Natural killer cell treated with Interleukin-12 subunit alpha and Interleukin-12 subunit beta and Interleukin-15 and Interleukin-18, amount 100 ng/mL, for 72 hours (primary cell): ENCODE measurements at regions not wholly inside any gene's neighbourhood (a gene's known extent, or its start where the extent isn't known, plus 50 kb on each side); places are given as distances from the start of the nearest gene placed in this dataset.

Experiments
- ATAC-seq, 2 donors: fragments of 150-1000 bp; cut with Tn5 transposase in 1 of 2; sonication (Bioruptor Pico), chemical (Tn5 transposase) in 1 of 2; 2 replicates each; pipeline ENCODE4 v1.10.0; 2021
- DNase-seq: peaks from one replicate; pipeline ENCODE4 v3.0.0; 2022; ENCODE audit warnings: low spot score
- H3K27ac Mint-ChIP-seq, 2 donors: 1 replicate in 1 of 2; 2 replicates in 1 of 2; pipeline ENCODE4 v1.8.0; 2022; ENCODE audit warnings: mixed read lengths in 2 of 2, mild to moderate bottlenecking in 1 of 2, moderate library complexity in 1 of 2
- H3K27me3 Mint-ChIP-seq, 2 donors: 1 replicate in 1 of 2; 2 replicates in 1 of 2; pipeline ENCODE4 v1.8.0; 2022; ENCODE audit warnings: mixed read lengths in 2 of 2
- H3K36me3 Mint-ChIP-seq: one replicate; pipeline ENCODE4 v1.8.0; 2022; ENCODE audit warnings: mixed read lengths
- H3K4me1 Mint-ChIP-seq, 2 donors: 1 replicate in 1 of 2; 2 replicates in 1 of 2; pipeline ENCODE4 v1.8.0; 2022; ENCODE audit warnings: low read depth in 2 of 2, mixed read lengths in 2 of 2, mild to moderate bottlenecking in 1 of 2
- H3K4me3 Mint-ChIP-seq: one replicate; pipeline ENCODE4 v1.8.0; 2022; ENCODE audit warnings: mixed read lengths
- H3K9me3 Mint-ChIP-seq: 2 replicates; pipeline ENCODE4 v1.8.0; 2022; ENCODE audit warnings: mixed read lengths

DNA sequence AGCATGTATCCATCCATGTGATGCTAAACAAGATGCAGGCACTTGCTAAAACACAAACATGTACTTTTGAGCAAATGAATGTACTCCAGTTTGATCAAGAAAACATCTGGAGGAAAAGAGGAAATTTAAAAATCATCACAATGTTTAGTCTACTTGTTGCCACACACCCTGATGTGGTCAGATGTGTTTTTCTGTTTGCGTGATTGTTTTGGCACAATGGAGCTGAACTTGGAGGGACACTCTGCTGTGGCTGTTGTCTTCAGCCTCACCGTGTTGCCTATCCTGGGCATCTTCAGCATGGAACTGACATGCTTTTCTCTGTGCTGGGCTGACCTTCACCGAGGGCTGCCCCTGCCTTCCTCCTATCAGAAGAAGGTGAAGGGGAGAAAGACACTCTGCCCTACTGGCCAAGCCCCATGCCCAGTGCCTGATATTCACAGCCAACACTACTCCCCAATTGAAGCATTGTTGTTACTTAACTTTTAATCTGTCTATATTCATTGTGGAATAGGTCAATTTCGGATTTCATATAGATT is 268.3 kb upstream of the IGFBP3 start:
- Mint-ChIP-seq H3K27me3 (no peaks in the 10 kb centered on the region), H3K27ac (no peak overlapping the region), H3K4me3 (no peak overlapping the region), H3K4me1 (no peaks in the 10 kb centered on the region), H3K36me3 (peaks cover 4% of the 10 kb centered on the region), H3K9me3 (peaks cover 9% of the 10 kb centered on the region)
- ATAC-seq (no peak), DNase-seq (no peak)

DNA sequence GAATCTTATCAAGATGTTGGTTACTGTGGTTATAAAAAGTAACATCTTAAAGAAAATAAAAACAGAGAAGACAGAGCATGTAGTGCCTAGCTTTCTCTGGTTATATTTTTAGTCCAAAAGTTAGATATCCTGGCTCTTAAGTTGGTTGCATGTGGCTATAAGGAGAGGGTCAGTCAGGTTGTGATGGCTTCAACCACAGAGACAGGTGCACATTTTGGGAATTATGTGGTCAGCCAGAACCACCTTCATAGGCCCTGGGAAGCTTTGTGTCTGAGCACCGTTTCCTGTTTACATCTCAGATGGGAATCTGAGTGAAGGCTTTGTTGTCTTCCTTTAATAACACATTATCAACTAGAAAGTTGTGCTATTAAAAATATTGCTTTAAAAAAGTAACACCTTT is 265.1 kb upstream of the IGFBP3 start:
- no peak for ATAC-seq
- Mint-ChIP-seq H3K27me3 (no peaks in the 10 kb centered on the region), H3K9me3 (peaks cover 4% of the 10 kb centered on the region), H3K4me1 (no peaks in the 10 kb centered on the region), H3K36me3 (peaks cover 4% of the 10 kb centered on the region), H3K27ac (no peak overlapping the region), H3K4me3 (no peak overlapping the region)
- no peak for DNase-seq

DNA sequence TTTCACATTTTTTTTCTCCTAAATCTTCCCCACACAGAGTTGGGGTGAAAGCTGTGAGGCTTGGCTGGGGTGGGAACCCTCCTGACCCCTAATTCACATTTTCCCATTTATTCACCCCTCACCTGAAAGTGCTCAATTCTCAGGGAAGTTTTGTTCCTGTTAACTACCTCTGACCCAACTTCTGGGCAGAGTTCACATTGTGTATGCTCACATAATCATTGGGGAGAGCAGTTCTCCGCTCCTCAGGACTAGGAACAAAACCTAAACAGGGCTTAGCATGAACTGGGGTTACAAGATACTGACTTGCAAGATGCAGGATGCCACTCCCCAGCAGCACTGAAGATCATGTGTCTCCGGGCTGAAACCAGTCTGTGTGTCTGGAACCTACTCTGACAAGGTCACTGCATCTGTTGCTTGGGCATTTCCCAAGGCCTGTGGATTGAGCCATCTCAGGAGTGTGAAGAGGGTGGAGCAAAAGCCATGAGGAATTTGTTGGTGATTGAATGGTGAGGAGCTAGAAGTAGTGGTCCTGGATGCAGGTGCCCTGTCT is 258.1 kb upstream of the IGFBP3 start:
- peaks cover 8% of the 10 kb centered on the region for H3K9me3 Mint-ChIP-seq
- H3K4me3 Mint-ChIP-seq = no peak overlapping the region
- no peaks in the 10 kb centered on the region for H3K27me3 Mint-ChIP-seq
- H3K4me1 Mint-ChIP-seq = no peaks in the 10 kb centered on the region
- no peak overlapping the region for H3K27ac Mint-ChIP-seq
- ATAC-seq (no peak), DNase-seq (no peak)
- peaks cover 5% of the 10 kb centered on the region for H3K36me3 Mint-ChIP-seq

DNA sequence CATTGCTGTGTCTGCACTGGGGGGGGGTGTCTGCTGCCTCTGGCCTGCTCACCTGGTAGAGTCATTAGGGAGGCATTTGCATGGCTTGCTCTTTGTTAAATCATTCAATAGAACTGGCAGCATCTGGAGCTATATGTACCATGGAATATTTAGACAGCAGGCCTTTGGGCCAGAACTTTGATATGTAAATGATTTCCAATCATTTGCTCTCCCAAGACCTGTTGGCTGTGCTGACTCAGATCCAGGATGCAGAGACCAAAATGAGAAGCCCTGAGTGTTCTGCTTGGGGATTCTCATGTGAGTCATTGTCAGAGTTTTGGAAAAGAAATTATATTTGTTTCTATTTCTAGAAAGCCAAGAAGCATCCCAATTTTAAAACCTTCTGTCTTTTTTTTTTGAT is 257.6 kb upstream of the IGFBP3 start:
- Mint-ChIP-seq H3K4me1 (no peaks in the 10 kb centered on the region), H3K27ac (no peak overlapping the region), H3K4me3 (no peak overlapping the region), H3K27me3 (no peaks in the 10 kb centered on the region), H3K9me3 (peaks cover 8% of the 10 kb centered on the region), H3K36me3 (peaks cover 5% of the 10 kb centered on the region)
- no peak for DNase-seq
- no peak for ATAC-seq

DNA sequence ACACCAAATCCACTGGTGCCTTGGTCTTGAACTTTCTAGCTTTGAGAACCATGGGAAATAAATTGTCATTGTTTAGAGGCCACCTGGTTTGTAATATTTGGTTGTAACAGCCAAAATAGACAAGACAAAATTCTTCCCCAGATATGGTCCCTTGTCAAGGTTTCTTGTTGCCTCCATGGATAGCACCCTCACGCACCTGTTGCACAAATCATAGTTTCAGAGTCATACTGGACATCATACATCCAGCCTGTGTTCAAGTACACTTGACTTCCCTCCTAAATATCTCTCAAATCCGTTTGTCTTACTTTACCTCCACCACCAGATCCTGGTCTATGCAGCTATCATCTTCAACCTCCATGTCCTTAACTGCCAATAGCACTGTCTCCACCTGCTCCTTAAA is 256.7 kb upstream of the IGFBP3 start:
- no peak overlapping the region for H3K27ac Mint-ChIP-seq
- ATAC-seq = no peak
- peaks cover 5% of the 10 kb centered on the region for H3K36me3 Mint-ChIP-seq
- H3K4me1 Mint-ChIP-seq = no peaks in the 10 kb centered on the region
- H3K27me3 Mint-ChIP-seq = no peaks in the 10 kb centered on the region
- no peak for DNase-seq
- peaks cover 8% of the 10 kb centered on the region for H3K9me3 Mint-ChIP-seq
- no peak overlapping the region for H3K4me3 Mint-ChIP-seq

DNA sequence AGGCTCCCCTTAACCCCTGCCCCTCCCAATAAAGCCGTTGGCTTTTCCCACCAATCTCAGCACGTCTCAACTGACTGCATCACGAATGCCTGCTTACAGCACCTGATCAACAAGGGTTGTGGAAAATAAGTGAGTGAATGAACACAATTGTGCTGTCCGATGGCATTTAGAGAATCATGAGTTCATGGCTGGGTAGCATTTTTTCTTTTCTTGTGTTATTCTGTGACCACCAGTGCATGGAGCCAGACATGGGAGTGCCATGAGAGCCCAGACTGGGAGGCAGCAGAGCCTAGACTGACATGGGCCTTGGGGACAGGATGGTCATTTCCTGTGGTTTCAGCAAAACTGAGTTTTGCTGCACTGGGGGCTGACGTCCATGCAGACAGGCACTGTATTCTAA is 254.1 kb upstream of the IGFBP3 start:
- peaks cover 8% of the 10 kb centered on the region for H3K9me3 Mint-ChIP-seq
- no peak for ATAC-seq

DNA sequence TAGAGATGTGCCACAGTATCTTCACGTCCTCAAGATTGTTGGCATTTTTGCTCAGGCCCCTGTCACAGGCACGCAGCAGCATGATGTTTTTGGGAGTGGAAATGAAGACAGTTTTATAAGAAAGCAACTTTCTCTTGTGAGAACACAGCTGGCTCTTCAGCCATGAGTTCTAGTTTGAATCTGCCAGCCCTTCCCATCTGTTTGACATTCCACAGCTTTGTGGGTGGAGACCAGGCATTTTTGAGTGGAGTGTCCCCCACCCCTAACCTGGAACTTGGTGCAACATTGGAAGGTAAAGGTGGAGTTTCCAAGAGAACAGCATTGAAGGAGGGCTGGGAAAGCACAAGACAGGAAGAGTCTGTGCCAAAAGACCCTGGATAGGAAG is 253.1 kb upstream of the IGFBP3 start:
- no peak overlapping the region for H3K4me3 Mint-ChIP-seq

More for the DNA sequence above, 254.1 kb upstream of the IGFBP3 start:
- H3K36me3 Mint-ChIP-seq = no peaks in the 10 kb centered on the region
- no peak overlapping the region for H3K4me3 Mint-ChIP-seq
- H3K27ac Mint-ChIP-seq = no peak overlapping the region
- H3K4me1 Mint-ChIP-seq = no peaks in the 10 kb centered on the region
- H3K27me3 Mint-ChIP-seq = no peaks in the 10 kb centered on the region
- no peak for DNase-seq

DNA sequence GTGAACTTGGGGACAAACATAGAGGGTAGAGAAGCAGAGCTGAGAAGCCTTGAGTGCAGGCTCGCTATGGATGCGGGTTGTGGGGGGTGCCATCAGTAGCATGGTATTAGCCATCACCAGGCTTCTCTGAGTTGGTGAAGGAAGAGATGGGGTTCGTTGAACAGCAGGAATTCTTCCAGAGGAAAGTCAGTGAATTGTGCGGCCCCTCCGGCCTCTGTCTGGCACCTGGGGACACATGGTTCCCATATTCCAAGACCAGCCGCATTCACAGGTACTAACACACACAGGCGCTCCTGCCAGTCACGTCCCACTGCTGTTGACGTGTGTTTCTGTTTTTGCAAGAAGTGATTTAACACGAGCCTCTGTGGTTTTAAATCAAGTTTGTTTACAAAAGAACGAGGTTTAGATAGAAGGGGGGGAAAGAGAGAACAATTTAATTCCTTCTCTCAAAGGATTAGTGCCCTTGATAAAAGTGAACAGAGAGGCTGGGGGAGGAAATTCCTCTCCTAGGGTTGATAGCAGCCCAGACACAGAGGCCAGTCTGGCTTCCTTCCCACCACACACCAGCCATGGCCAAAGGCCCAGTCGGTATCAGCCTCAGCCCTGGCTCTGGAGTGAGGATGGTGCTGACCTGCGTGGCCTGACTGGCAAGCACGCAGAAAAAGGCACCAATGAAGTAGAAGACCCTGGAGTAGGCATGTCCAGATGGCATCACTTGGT is 252.6 kb upstream of the IGFBP3 start:
- Mint-ChIP-seq H3K4me3 (no peak overlapping the region), H3K27ac (no peak overlapping the region), H3K4me1 (no peaks in the 10 kb centered on the region), H3K27me3 (no peaks in the 10 kb centered on the region), H3K36me3 (no peaks in the 10 kb centered on the region), H3K9me3 (peaks cover 4% of the 10 kb centered on the region)
- DNase-seq (no peak), ATAC-seq (no peak)

More for the DNA sequence above, 253.1 kb upstream of the IGFBP3 start:
- ATAC-seq (no peak), DNase-seq (no peak)
- Mint-ChIP-seq H3K9me3 (peaks cover 4% of the 10 kb centered on the region), H3K27me3 (no peaks in the 10 kb centered on the region), H3K36me3 (no peaks in the 10 kb centered on the region), H3K27ac (no peak overlapping the region), H3K4me1 (no peaks in the 10 kb centered on the region)

DNA sequence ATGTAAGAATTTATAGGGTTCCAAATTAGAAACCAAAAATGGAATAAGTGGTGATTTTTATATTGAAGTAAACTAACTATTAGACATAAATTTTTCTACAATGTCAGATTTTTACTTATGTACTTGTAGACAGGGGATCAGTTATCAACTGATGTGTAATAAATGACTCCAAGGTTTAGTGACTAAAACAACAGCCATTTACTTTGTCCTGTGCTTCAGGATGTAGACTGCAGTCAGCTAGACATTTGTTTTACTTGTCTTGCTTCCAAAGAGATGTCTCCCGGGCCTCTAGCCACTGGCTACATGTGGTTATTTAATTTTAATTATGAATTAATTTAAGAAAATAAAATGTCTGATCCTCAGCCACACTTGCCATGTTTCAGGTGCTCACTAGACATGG is 249.7 kb upstream of the IGFBP3 start:
- Mint-ChIP-seq H3K4me1 (no peaks in the 10 kb centered on the region), H3K9me3 (no peaks in the 10 kb centered on the region), H3K36me3 (no peaks in the 10 kb centered on the region), H3K4me3 (no peak overlapping the region), H3K27ac (no peak overlapping the region), H3K27me3 (no peaks in the 10 kb centered on the region)
- DNase-seq = no peak
- ATAC-seq = no peak

DNA sequence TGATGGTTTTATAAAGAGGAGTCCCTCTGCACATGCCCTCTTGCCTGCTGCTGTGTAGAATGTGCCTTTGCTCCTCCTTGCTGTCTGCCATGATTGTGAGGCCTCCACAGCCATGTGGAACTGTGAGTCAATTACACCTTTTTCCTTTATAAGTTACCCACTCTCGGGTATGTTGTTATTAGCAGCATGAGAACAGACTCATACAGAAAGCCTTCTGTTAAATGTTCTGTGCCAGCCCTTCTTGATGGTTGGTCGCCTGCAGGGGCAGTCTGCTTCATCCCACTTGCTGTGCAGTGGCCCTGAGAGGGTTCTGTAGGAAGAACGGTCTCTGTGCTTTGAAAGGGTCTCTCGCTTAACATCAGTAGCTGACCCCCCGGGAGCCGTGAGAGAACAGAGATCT is 248.9 kb upstream of the IGFBP3 start:
- Mint-ChIP-seq H3K27me3 (no peaks in the 10 kb centered on the region), H3K4me1 (no peaks in the 10 kb centered on the region), H3K36me3 (no peaks in the 10 kb centered on the region), H3K9me3 (no peaks in the 10 kb centered on the region), H3K4me3 (no peak overlapping the region), H3K27ac (no peak overlapping the region)
- DNase-seq (no peak), ATAC-seq (no peak)

DNA sequence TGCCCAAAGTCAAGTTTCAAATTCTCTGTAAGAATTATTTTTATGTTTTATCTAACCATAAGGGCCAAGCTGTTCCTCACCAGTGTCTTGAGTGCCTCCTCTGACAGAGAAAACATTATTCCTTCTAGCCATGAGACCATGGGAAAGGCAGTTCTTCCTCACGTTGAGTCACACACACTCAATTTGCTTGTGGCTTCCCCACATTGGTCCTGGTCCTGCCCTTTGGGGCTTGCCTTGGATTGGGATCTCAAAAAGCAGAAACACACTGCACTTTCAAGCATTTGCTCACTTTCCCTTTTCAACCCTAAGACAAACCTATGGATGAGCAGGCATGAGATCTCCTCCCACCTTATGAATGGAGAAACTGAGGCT is 248.3 kb upstream of the IGFBP3 start:
- ATAC-seq = no peak
- no peak for DNase-seq
- Mint-ChIP-seq H3K4me1 (no peaks in the 10 kb centered on the region), H3K9me3 (no peaks in the 10 kb centered on the region), H3K27me3 (no peaks in the 10 kb centered on the region), H3K36me3 (no peaks in the 10 kb centered on the region), H3K4me3 (no peak overlapping the region), H3K27ac (no peak overlapping the region)

DNA sequence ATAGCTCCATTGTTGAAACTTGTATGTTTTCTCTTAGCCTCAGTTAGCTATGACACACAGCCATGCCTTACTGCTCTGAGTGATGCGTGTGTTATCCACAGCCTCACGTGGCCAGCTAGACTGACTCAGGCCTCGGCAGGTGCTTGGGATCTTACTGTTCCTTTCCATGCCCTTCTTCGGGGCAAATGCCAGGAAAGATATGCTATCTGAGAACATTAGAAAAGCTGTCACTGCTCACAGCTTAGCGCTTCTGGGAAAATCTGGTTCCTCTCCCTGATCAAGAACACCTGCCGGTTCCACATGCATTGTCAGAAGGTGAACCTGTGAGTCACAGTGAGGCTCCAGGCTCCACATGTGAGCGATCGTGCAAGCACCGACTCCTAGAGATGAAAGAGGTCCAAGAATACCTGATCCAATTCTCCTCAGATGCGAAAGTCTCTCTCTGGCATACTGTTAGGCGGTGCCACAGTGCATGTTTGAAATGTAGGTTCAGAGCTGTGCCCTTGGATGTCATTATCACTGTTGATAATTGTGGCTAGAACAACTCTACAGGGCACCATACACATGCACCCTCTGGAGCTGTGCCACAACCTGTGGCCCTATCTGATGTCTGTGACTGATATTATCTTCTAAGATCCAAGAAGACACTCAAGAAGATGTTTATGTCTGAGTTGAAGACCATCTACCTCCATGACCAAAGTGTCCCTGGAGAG is 247.8 kb upstream of the IGFBP3 start:
- no peak overlapping the region for H3K4me3 Mint-ChIP-seq
- ATAC-seq (no peak), DNase-seq (no peak)
- H3K4me1 Mint-ChIP-seq = no peaks in the 10 kb centered on the region
- no peaks in the 10 kb centered on the region for H3K27me3 Mint-ChIP-seq
- H3K36me3 Mint-ChIP-seq = no peaks in the 10 kb centered on the region
- no peak overlapping the region for H3K27ac Mint-ChIP-seq
- H3K9me3 Mint-ChIP-seq = no peaks in the 10 kb centered on the region

DNA sequence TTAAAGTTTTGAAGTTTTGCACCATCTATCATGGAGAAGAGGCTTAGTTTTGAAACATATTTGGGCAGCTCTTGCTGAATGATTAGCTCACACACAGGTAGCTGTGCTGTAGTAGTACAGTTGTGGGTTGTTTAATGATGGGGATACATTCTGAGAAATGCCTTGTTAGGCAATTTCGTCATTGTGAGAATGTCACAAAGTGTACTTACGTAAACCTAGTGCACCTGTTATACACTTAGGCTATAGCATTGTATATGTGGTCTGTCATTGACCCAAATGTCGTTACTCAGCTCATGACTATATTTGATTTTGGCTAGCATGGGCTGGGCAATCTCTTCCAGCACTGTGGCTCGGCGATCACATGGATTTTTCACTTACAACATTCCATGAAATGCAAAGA is 247.2 kb upstream of the IGFBP3 start:
- H3K4me1 Mint-ChIP-seq = no peaks in the 10 kb centered on the region
- DNase-seq = no peak
- no peaks in the 10 kb centered on the region for H3K36me3 Mint-ChIP-seq
- no peaks in the 10 kb centered on the region for H3K27me3 Mint-ChIP-seq
- no peak overlapping the region for H3K27ac Mint-ChIP-seq
- no peak overlapping the region for H3K4me3 Mint-ChIP-seq
- peaks cover 2% of the 10 kb centered on the region for H3K9me3 Mint-ChIP-seq
- no peak for ATAC-seq

DNA sequence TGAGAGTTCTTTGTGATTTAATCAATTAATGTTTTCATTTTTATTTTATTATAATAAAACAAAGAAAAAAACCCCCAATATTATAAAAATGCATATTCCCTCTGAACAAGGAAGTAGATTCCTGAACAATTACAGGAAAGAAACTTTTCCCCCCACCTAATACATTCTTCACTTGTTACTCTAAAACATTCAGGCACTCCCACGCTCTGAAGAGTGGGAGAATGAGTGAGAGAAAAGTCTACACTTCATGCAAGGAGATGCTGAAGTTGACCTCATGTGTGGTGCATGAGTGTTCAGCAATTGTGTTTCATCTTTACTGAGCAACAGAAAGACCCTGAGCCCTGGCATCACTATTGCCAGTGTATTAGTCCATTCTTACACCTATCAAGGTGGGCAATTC is 244.2 kb upstream of the IGFBP3 start:
- H3K27me3 Mint-ChIP-seq = no peaks in the 10 kb centered on the region
- DNase-seq (no peak), ATAC-seq (no peak)
- H3K4me1 Mint-ChIP-seq = no peaks in the 10 kb centered on the region
- no peak overlapping the region for H3K4me3 Mint-ChIP-seq
- peaks cover 5% of the 10 kb centered on the region for H3K9me3 Mint-ChIP-seq
- H3K27ac Mint-ChIP-seq = no peak overlapping the region
- H3K36me3 Mint-ChIP-seq = no peaks in the 10 kb centered on the region
